Lower lobe of right lung (tissue), 2 donors: ENCODE measurements at regions not wholly inside any gene's neighbourhood (a gene's known extent, or its start where the extent isn't known, plus 50 kb on each side); places are given as distances from the start of the nearest gene placed in this dataset.

Source experiments
- ATAC-seq, 2 donors: fragments of 200-7000 bp; cut with Tn5 transposase; one replicate each; pipeline ENCODE4 v1.9.1; 2020 to 2022; ENCODE audit warnings: mild to moderate bottlenecking in 2 of 2, moderate library complexity in 2 of 2
- DNase-seq: peaks from one replicate; pipeline ENCODE4 v3.0.0-alpha.2; 2020
- H3K27ac ChIP-seq: fragments of 200-600 bp; one replicate; pipeline ENCODE4 v1.8.0; 2022
- H3K27me3 ChIP-seq: fragments of 200-600 bp; one replicate; pipeline ENCODE4 v1.8.0; 2022; ENCODE audit warnings: low read depth
- H3K36me3 ChIP-seq: fragments of 200-600 bp; one replicate; pipeline ENCODE4 v1.8.0; 2022; ENCODE audit warnings: mild to moderate bottlenecking
- H3K4me1 ChIP-seq: fragments of 200-600 bp; one replicate; pipeline ENCODE4 v1.8.0; 2022
- H3K4me3 ChIP-seq: fragments of 200-600 bp; one replicate; pipeline ENCODE4 v1.8.0; 2022; ENCODE audit warnings: mild to moderate bottlenecking
- H3K9me3 ChIP-seq: fragments of 200-600 bp; one replicate; pipeline ENCODE4 v1.8.0; 2022
- intact Hi-C: fragments of 100-400 bp; cut with DNase I; formaldehyde crosslinking; loops from one replicate; pipeline ENCODE4 v1.11.0; 2022
- TF ChIP-seq, protein P1 (sequence below): fragments of 200-600 bp; IDR thresholded peaks from one replicate; pipeline ENCODE4 v1.8.0; 2022; ENCODE audit warnings: antibody characterized with exemption, mild to moderate bottlenecking
- donor health status: DM: no; HTN: yes; CAD: no; lungs with severe emphysema.

GRCh38 chr7:110131344-110131743 lies 959.6 kb upstream of the LRRN3 start:
- intact Hi-C loops: no loop called here

GRCh38 chr7:110139056-110139455 lies 951.9 kb upstream of the LRRN3 start:
- DNase-seq (no peak), ATAC-seq (no peak)
- no peaks in the 10 kb centered on the region for H3K4me1 ChIP-seq
- H3K27ac ChIP-seq: no peak overlapping the region
- no peaks in the 10 kb centered on the region for H3K36me3 ChIP-seq
- TF ChIP-seq, protein P1, sequence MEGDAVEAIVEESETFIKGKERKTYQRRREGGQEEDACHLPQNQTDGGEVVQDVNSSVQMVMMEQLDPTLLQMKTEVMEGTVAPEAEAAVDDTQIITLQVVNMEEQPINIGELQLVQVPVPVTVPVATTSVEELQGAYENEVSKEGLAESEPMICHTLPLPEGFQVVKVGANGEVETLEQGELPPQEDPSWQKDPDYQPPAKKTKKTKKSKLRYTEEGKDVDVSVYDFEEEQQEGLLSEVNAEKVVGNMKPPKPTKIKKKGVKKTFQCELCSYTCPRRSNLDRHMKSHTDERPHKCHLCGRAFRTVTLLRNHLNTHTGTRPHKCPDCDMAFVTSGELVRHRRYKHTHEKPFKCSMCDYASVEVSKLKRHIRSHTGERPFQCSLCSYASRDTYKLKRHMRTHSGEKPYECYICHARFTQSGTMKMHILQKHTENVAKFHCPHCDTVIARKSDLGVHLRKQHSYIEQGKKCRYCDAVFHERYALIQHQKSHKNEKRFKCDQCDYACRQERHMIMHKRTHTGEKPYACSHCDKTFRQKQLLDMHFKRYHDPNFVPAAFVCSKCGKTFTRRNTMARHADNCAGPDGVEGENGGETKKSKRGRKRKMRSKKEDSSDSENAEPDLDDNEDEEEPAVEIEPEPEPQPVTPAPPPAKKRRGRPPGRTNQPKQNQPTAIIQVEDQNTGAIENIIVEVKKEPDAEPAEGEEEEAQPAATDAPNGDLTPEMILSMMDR: no peak
- H3K4me3 ChIP-seq: no peak overlapping the region
- intact Hi-C loops: no loop called here
- H3K9me3 ChIP-seq: no peaks in the 10 kb centered on the region
- no peaks in the 10 kb centered on the region for H3K27me3 ChIP-seq

More at GRCh38 chr7:110131344-110131743, 959.6 kb upstream of the LRRN3 start:
- ATAC-seq: no peak
- Histone ChIP-seq H3K36me3 (no peaks in the 10 kb centered on the region), H3K4me1 (no peaks in the 10 kb centered on the region), H3K9me3 (peaks cover 3% of the 10 kb centered on the region), H3K27ac (no peak overlapping the region), H3K27me3 (no peaks in the 10 kb centered on the region), H3K4me3 (no peak overlapping the region)
- TF ChIP-seq, protein P1: no peak
- no peak for DNase-seq

GRCh38 chr7:110142939-110143526 lies 947.9 kb upstream of the LRRN3 start:
- no peak for ATAC-seq
- Histone ChIP-seq H3K9me3 (no peaks in the 10 kb centered on the region), H3K27me3 (no peaks in the 10 kb centered on the region), H3K36me3 (no peaks in the 10 kb centered on the region), H3K4me3 (no peak overlapping the region), H3K4me1 (no peaks in the 10 kb centered on the region), H3K27ac (no peak overlapping the region)
- intact Hi-C loops: no loop called here
- TF ChIP-seq, protein P1: no peak
- no peak for DNase-seq

DNA sequence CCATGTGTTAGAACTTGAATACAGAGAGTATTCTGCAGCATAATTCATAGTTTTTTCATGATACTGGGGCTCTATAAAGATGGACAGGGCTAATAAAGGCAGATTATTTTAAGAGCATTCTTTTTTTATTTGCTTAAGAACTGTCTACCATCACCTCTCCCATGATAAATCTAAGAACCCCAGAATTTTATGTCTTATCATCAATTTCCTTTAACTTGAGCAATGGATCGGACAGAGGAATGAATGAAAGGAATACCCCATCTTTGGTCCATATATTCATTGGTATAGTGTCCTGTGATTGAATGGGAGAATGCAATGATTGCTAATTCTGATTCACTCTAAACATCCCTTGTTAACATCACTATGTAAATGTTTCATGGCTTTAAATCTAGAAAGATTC lies 946.3 kb upstream of the LRRN3 start:
- Histone ChIP-seq H3K4me3 (no peak overlapping the region), H3K4me1 (no peaks in the 10 kb centered on the region), H3K27me3 (no peaks in the 10 kb centered on the region), H3K36me3 (no peaks in the 10 kb centered on the region), H3K27ac (no peak overlapping the region), H3K9me3 (no peaks in the 10 kb centered on the region)
- intact Hi-C loops: no loop called here
- no peak for ATAC-seq
- TF ChIP-seq, protein P1: no peak
- no peak for DNase-seq

DNA sequence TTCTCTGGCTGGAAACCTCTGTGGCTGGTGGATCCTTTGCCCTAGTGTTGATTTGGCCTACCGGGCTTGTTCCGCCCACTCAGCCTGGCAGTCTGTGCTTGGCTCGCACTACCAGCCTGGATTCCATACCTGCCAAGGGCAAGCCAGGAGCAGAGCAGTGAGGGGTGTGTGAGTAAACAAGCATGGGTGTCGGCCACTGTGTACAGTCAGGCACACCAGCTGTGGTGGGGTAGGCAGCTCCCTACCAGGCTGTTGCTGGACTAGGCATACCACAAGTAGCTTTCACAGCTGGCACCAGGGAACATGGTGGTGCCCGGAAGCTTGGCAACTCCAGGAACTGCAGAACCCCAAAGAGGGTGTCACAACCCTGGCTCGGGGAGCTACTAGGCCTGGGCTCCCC lies 942.9 kb upstream of the LRRN3 start:
- DNase-seq: no peak
- intact Hi-C loops: no loop called here

More for the DNA sequence above, 942.9 kb upstream of the LRRN3 start:
- Histone ChIP-seq H3K36me3 (no peaks in the 10 kb centered on the region), H3K4me1 (no peaks in the 10 kb centered on the region), H3K27me3 (no peaks in the 10 kb centered on the region), H3K27ac (no peak overlapping the region), H3K9me3 (no peaks in the 10 kb centered on the region), H3K4me3 (no peak overlapping the region)
- ATAC-seq: no peak
- TF ChIP-seq, protein P1: no peak
